CD4-positive, alpha-beta memory T cell (primary cell): ENCODE measurements at regions not wholly inside any gene's neighbourhood (a gene's known extent, or its start where the extent isn't known, plus 50 kb on each side); places are given as distances from the start of the nearest gene placed in this dataset.
"Not testable (repeated sequence)": the region's sequence is repeated elsewhere in the genome, so short reads cannot be mapped to it uniquely, and the experiment has no call there.

Experiments used
- CTCF ChIA-PET: fragments of 350-600 bp; sonication (Branson Sonifier 250); formaldehyde crosslinking; loops from one replicate; lab custom pipeline; 2021; ENCODE audit warnings: inconsistent platforms; ENCODE audit not compliant: partially characterized antibody; lab: Charles Lee
- POLR2A ChIA-PET: fragments of 350-600 bp; sonication (Branson Sonifier 250); formaldehyde crosslinking; loops from one replicate; lab custom pipeline; 2021; ENCODE audit not compliant: partially characterized antibody; lab: Charles Lee
- DNase-seq, 5 donors: peaks; one replicate each; pipeline versions ENCODE4 v3.0.0 to v3.0.0-alpha.2; 2020 to 2022; ENCODE audit warnings: mixed read lengths in 1 of 5
- H3K27ac ChIP-seq: one replicate; pipeline ENCODE4 v1.7.0; 2013; ENCODE audit warnings: low read depth, low read length
- H3K27me3 ChIP-seq: 2 replicates; pipeline ENCODE4 v1.7.0; 2013; ENCODE audit warnings: mild to moderate bottlenecking, low read length, moderate library complexity; ENCODE audit not compliant: insufficient read depth
- H3K36me3 ChIP-seq: 2 replicates; pipeline ENCODE4 v1.7.0; 2013; ENCODE audit warnings: mild to moderate bottlenecking, low read length, moderate library complexity; ENCODE audit not compliant: insufficient read depth
- H3K4me1 ChIP-seq: 2 replicates; pipeline ENCODE4 v1.7.0; 2013; ENCODE audit warnings: mild to moderate bottlenecking, low read length, moderate library complexity; ENCODE audit not compliant: insufficient read depth
- H3K4me3 ChIP-seq, 2 donors: one replicate each; pipeline ENCODE4 v1.7.0; 2013; ENCODE audit warnings: low read length in 2 of 2, mild to moderate bottlenecking in 1 of 2
- H3K9me3 ChIP-seq, 2 donors: one replicate each; pipeline ENCODE4 v1.7.0; 2013; ENCODE audit warnings: low read length in 2 of 2, control low read depth in 1 of 2; ENCODE audit not compliant: control insufficient read depth in 1 of 2
- H3K27ac Mint-ChIP-seq, 7 donors: one replicate each; pipeline ENCODE4 v1.8.0; 2020 to 2021; ENCODE audit warnings: mixed read lengths in 7 of 7, mild to moderate bottlenecking in 6 of 7, inconsistent platforms in 3 of 7, moderate library complexity in 3 of 7
- H3K27me3 Mint-ChIP-seq, 2 donors: one replicate each; pipeline ENCODE4 v1.8.0; 2020 to 2021; ENCODE audit warnings: mixed read lengths in 2 of 2
- H3K36me3 Mint-ChIP-seq, 2 donors: one replicate each; pipeline ENCODE4 v1.8.0; 2020 to 2021; ENCODE audit warnings: mixed read lengths in 2 of 2, inconsistent platforms in 1 of 2, mild to moderate bottlenecking in 1 of 2
- H3K4me1 Mint-ChIP-seq, 4 donors: one replicate each; pipeline ENCODE4 v1.8.0; 2020 to 2021; ENCODE audit warnings: mixed read lengths in 4 of 4, mild to moderate bottlenecking in 1 of 4
- H3K4me3 Mint-ChIP-seq, 8 donors: one replicate each; pipeline ENCODE4 v1.8.0; 2020 to 2021; ENCODE audit warnings: mixed read lengths in 8 of 8, mild to moderate bottlenecking in 7 of 8, moderate library complexity in 6 of 8, inconsistent platforms in 3 of 8
- H3K9me3 Mint-ChIP-seq, 8 donors: one replicate each; pipeline ENCODE4 v1.8.0; 2020 to 2021; ENCODE audit warnings: mixed read lengths in 8 of 8, mild to moderate bottlenecking in 5 of 8, inconsistent platforms in 3 of 8, moderate library complexity in 1 of 8
- intact Hi-C: fragments of 100-400 bp; cut with micrococcal nuclease; formaldehyde crosslinking; loops from one replicate; pipeline ENCODE4 v1.15.1; 2023

GRCh38 chr6:11378639-11379038 is 146.2 kb upstream of the NEDD9 start:
- POLR2A ChIA-PET: interaction anchor here (0.5 to 4.8 kb wide), 3 partner anchors 10 to 181 kb away, joined by 3 to 42 read pairs (median 7); partner anchors contain the start of gene NEDD9
- H3K4me3 ChIP-seq: no peak overlapping the region
- peaks cover 71% of the 10 kb centered on the region for H3K4me1 ChIP-seq
- CTCF ChIA-PET: interaction anchor here (1.0 kb wide), 1 partner anchor 12 kb away, joined by 5 read pairs; no protein-coding TSS in a partner anchor
- no peaks in the 10 kb centered on the region for H3K27me3 Mint-ChIP-seq
- no peak overlapping the region for H3K4me3 Mint-ChIP-seq
- H3K4me1 Mint-ChIP-seq: peaks cover 60 to 83% (median 71%) of the 10 kb centered on the region in 4 donors
- no peaks in the 10 kb centered on the region for H3K27me3 ChIP-seq
- H3K27ac Mint-ChIP-seq: no peak overlapping the region
- no peaks in the 10 kb centered on the region for H3K36me3 ChIP-seq
- DNase-seq: no peak
- peaks cover 0 to 2% (median 0%) of the 10 kb centered on the region in 8 donors for H3K9me3 Mint-ChIP-seq
- H3K9me3 ChIP-seq: no peaks in the 10 kb centered on the region
- peaks cover 45 to 55% of the 10 kb centered on the region in 2 donors for H3K36me3 Mint-ChIP-seq
- intact Hi-C loops: no loop called here
- H3K27ac ChIP-seq: no peak overlapping the region

GRCh38 chr6:11374036-11375010 is 141.9 kb upstream of the NEDD9 start:
- no peak for DNase-seq
- intact Hi-C loops: no loop called here
- ChIA-PET CTCF (no interaction called here), POLR2A (interaction anchor here (0.5 to 1.3 kb wide), 2 partner anchors 8 to 164 kb away, joined by 3 to 7 read pairs; no protein-coding TSS in a partner anchor)
- Mint-ChIP-seq H3K9me3 (peaks cover 0 to 2% (median 0%) of the 10 kb centered on the region in 8 donors), H3K4me3 (peak overlapping the region in 4 of 8 donors; percentile 36 to 52 (median 42)), H3K36me3 (peaks cover 57 to 58% of the 10 kb centered on the region in 2 donors), H3K27me3 (no peaks in the 10 kb centered on the region), H3K4me1 (peaks cover 47 to 72% (median 58%) of the 10 kb centered on the region in 4 donors), H3K27ac (peak overlapping the region in 5 of 7 donors; percentile 50 to 75 (median 73))
- H3K4me3 ChIP-seq: no peak overlapping the region
- H3K27ac ChIP-seq: no peak overlapping the region
- H3K36me3 ChIP-seq: no peaks in the 10 kb centered on the region
- peaks cover 49% of the 10 kb centered on the region for H3K4me1 ChIP-seq
- no peaks in the 10 kb centered on the region for H3K27me3 ChIP-seq
- H3K9me3 ChIP-seq: no peaks in the 10 kb centered on the region

- H3K27ac Mint-ChIP-seq: no peak overlapping the region
- intact Hi-C loops: no loop called here
- Histone ChIP-seq H3K36me3 (no peaks in the 10 kb centered on the region), H3K4me1 (peaks cover 52% of the 10 kb centered on the region), H3K9me3 (no peaks in the 10 kb centered on the region), H3K27me3 (no peaks in the 10 kb centered on the region), H3K4me3 (no peak overlapping the region), H3K27ac (no peak overlapping the region)
- H3K36me3 Mint-ChIP-seq: peaks cover 59 to 60% of the 10 kb centered on the region in 2 donors
- DNase-seq: no peak
- ChIA-PET POLR2A (interaction anchor here (1.3 kb wide), 1 partner anchor 9 kb away, joined by 7 read pairs; no protein-coding TSS in a partner anchor), CTCF (no interaction called here)
- no peaks in the 10 kb centered on the region for H3K27me3 Mint-ChIP-seq
- H3K4me1 Mint-ChIP-seq: peaks cover 52 to 78% (median 65%) of the 10 kb centered on the region in 4 donors
- H3K9me3 Mint-ChIP-seq: peaks cover 0 to 1% (median 0%) of the 10 kb centered on the region in 8 donors
- no peak overlapping the region for H3K4me3 Mint-ChIP-seq
These were observed 140.7 kb upstream of the NEDD9 start for GRCh38 chr6:11373208-11373607.

- H3K36me3 ChIP-seq, intact Hi-C loops, H3K9me3 ChIP-seq, CTCF ChIA-PET, H3K27ac ChIP-seq, H3K4me3 Mint-ChIP-seq, H3K27me3 Mint-ChIP-seq, DNase-seq, H3K27me3 ChIP-seq, H3K9me3 Mint-ChIP-seq, H3K4me3 ChIP-seq: not testable (repeated sequence)
- H3K4me1 ChIP-seq: peaks cover 55% of the 10 kb centered on the region
- Mint-ChIP-seq H3K27ac (peak overlapping the region in 2 of 7 donors; percentile 9 to 37), H3K4me1 (peaks cover 54 to 78% (median 66%) of the 10 kb centered on the region in 4 donors), H3K36me3 (peaks cover 50 to 54% of the 10 kb centered on the region in 2 donors)
- POLR2A ChIA-PET: interaction anchor here (1.0 kb wide), 1 partner anchor 13 kb away, joined by 3 read pairs; no protein-coding TSS in a partner anchor
These were observed 139.8 kb upstream of the NEDD9 start for GRCh38 chr6:11372186-11372790.

GRCh38 chr6:11370191-11371018 is 137.9 kb upstream of the NEDD9 start:
- Mint-ChIP-seq H3K36me3 (peaks cover 39 to 49% of the 10 kb centered on the region in 2 donors), H3K9me3 (peaks cover 0 to 1% (median 0%) of the 10 kb centered on the region in 8 donors), H3K4me1 (peaks cover 61 to 81% (median 72%) of the 10 kb centered on the region in 4 donors), H3K27ac (peak overlapping the region in 5 of 7 donors; percentile 20 to 44 (median 33)), H3K4me3 (peak overlapping the region in 1 of 8 donors; percentile 16), H3K27me3 (no peaks in the 10 kb centered on the region)
- no peaks in the 10 kb centered on the region for H3K27me3 ChIP-seq
- ChIA-PET POLR2A (no interaction called here), CTCF (no interaction called here)
- H3K4me1 ChIP-seq: peaks cover 57% of the 10 kb centered on the region
- intact Hi-C loops: no loop called here
- H3K27ac ChIP-seq: no peak overlapping the region
- no peak for DNase-seq
- no peaks in the 10 kb centered on the region for H3K9me3 ChIP-seq
- H3K4me3 ChIP-seq: no peak overlapping the region
- no peaks in the 10 kb centered on the region for H3K36me3 ChIP-seq

- H3K36me3 ChIP-seq: no peaks in the 10 kb centered on the region
- H3K27ac ChIP-seq: no peak overlapping the region
- Mint-ChIP-seq H3K27ac (peak overlapping the region in 4 of 7 donors; percentile 4 to 83 (median 66)), H3K4me1 (peaks cover 54 to 80% (median 68%) of the 10 kb centered on the region in 4 donors), H3K9me3 (peaks cover 0 to 1% (median 0%) of the 10 kb centered on the region in 8 donors), H3K27me3 (no peaks in the 10 kb centered on the region), H3K4me3 (peak overlapping the region in 2 of 8 donors; percentile 27 to 36), H3K36me3 (peaks cover 41 to 42% of the 10 kb centered on the region in 2 donors)
- H3K4me1 ChIP-seq: peaks cover 50% of the 10 kb centered on the region
- POLR2A ChIA-PET: interaction anchor here (1.8 to 2.8 kb wide), 2 partner anchors 10 to 12 kb away, joined by 7 to 25 read pairs; no protein-coding TSS in a partner anchor
- H3K4me3 ChIP-seq: no peak overlapping the region
- intact Hi-C loops: loop anchor here (5.0 to 10.0 kb wide), 2 partner anchors 46 to 136 kb away; partner anchors contain the start of gene NEDD9
- no peaks in the 10 kb centered on the region for H3K27me3 ChIP-seq
- no peak for DNase-seq
- CTCF ChIA-PET: no interaction called here
- H3K9me3 ChIP-seq: no peaks in the 10 kb centered on the region
These were observed 136.3 kb upstream of the NEDD9 start for GRCh38 chr6:11368760-11369159.
